GM21619 (cell line): ENCODE measurements at regions not wholly inside any gene's neighbourhood (a gene's known extent, or its start where the extent isn't known, plus 50 kb on each side); places are given as distances from the start of the nearest gene placed in this dataset.

ENCODE experiments used
- ATAC-seq: cut with Tn5 transposase; IDR thresholded peaks from one replicate; pipeline ENCODE4 v1.9.1; 2021; ENCODE audit not compliant: unreplicated experiment

DNA sequence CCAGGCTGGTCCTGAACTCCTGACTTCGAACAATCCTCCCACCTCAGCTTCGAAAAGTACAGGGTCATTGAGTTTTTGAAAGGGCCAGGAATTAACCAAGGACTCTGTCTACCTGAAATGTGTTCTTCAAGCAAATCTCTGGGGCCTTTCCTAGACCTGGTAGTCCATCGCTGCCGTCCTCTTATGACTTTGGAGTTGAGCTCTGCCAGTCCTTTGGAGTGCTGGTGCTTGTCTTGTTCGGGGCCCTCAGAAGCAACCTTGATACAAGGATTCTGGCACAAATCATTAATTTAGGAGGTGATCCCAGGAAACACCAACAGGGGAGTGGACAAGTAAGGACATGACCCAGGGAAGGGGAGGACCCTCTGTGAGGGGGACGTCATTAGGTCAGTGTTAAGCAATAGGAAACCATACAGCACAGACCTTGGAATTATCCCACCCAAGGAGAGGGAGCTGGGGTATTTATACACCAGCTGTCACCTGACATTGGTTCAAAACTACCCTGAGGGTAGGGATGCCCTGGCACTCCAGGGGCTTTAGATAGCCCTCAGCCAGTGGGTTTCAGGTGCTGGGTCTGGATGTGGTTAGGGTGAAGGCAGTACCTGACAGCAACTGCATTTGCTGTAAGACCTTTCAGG, 187.2 kb downstream of the FOXL1 start:
- no peak for ATAC-seq

DNA sequence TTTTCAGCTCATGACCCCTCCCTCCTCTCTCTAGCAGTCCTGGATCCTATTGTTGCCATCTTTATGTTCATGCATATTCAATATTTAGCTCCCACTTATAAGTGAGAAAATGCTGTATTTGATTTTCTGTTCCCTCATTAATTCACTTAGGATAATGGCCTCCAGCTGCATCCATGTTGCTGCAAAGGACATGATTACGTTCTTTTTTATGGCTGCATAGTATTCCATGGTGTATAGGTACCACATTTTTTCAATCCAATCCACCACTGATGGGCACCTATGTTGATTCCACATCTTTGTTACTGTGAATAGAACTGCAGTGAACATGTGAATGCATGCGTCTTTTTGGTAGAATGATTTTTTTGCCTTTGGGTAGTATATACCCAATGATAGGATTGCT, 188.4 kb downstream of the FOXL1 start:
- ATAC-seq: no peak

GRCh38 chr16:86768228-86768791, 190.0 kb downstream of the FOXL1 start:
- no peak for ATAC-seq

- ATAC-seq: no peak
Observed at GRCh38 chr16:86768999-86769398, 190.7 kb downstream of the FOXL1 start.

GRCh38 chr16:86771506-86772460, 193.4 kb downstream of the FOXL1 start:
- no peak for ATAC-seq

- no peak for ATAC-seq
Observed at GRCh38 chr16:86772671-86773353, 194.5 kb downstream of the FOXL1 start.

DNA sequence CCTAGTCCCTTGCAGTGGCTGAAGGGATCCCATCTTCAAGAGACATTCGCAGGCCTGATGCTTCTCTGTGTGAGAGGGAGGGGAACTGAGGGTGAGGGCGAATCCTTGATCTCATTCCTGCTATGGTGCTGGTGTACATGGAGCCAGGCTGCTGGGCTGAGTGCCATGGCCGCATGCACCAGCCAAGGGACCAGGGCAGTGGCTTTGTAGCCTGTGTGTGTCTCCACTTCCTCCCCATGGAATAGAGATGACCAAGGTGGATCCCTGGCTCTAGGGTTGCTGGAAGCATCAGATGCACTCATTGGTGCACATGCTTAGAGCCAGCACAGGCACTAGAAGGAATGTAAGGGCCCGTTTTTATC, 195.0 kb downstream of the FOXL1 start:
- ATAC-seq: no peak

DNA sequence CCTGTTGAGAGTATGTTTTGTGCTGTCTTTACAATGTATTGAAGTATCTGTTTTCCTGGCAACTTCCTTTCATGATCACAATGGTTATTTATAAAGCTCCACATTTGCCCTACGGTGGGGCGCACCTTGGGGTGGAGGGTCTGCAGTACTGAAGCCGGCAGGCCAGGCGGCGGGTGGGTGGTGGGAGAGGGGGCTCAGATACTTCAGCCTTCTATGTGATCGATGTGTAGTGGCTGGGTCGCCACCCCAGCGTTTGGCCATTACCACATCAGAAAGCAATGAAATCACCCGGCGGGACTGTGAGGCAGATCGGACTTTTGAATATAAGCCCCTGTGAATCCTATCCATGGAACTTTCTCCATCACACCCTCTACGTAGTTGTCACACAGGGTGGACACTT, 196.6 kb downstream of the FOXL1 start:
- no peak for ATAC-seq

DNA sequence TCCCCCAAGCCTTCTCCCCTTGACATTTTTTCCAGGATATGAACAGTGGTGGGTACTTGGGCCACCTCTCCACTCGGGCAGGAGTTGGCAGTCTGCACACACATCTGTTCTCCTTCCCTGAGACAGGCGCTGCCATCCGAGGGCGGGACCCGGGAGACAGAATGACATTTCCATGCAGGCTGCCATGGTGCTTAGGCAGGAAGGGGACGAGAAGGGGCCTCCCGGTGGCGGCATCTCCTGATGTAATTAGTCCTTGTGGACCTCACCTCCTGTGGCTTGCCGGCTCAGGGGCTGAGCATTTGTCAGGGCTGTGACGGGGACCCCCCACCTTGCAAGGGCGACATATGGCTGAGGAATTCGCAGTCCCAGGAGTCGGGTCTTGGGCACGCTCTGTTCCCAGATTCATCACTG, 197.2 kb downstream of the FOXL1 start:
- ATAC-seq: no peak

DNA sequence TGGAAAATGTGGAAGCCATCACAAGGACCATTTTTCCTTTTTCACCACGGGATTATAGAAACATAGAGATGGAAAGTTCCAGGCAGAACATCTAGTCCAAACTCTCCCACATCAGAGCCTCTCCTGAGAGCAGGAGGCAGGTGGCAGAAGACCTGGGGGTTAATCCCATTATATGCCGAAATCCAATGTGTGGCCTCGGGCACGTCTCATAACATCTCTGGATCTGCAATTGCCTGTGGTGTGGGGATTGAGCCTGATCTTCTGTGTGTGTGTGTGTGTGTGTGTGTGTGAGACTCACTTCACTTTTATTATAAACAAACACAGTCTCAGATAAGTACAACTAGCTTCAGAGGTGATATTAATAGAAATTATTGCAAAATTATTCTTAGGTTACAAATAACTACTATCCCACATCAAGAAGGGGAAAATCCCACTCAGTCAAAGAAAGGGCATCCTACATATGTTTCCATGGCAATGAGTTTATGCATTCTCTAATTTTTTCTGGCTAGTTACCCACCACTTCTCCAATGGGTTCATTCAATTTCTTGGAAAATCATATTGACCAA, 199.1 kb downstream of the FOXL1 start:
- no peak for ATAC-seq

- no peak for ATAC-seq
Observed at GRCh38 chr16:86778108-86778745, 199.9 kb downstream of the FOXL1 start.

DNA sequence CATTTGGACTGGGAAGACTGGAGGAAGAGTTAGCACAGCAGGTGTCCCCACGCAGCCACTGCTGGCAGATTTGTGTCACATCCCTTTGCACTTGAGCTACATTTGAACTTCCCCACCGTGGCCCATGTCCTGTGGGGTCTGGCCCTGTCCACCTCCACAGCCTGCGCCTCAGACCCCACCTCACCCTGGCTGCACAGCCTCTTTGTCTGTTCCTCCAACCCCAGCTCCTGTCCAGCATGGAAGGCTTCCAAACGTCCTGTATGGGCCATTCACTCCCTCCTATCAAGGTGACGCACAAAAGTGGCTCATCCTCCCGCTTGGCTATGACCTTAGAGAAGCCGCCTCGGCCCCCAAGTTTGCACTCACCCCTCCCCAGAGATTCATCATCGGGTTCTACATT, 200.6 kb downstream of the FOXL1 start:
- no peak for ATAC-seq

DNA sequence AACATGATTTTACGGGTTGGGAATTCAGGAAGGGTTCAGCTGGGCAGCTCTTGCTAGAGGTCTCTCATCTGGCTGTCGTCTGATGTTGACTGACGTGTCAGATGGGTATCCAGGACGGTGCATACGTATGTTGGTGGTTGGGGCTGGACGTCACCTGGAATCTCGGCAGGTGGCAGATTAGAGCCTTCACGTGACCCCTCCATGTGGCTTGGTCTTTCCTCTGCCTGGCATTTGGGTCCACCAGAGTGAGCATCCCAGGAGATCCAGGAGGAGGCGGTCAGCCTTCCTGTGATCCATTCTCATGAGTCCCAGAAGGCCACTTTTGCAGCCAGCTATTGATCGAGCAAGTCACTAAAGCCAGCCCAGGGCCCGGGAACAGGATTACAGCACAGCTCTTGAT, 202.7 kb downstream of the FOXL1 start:
- ATAC-seq: no peak

DNA sequence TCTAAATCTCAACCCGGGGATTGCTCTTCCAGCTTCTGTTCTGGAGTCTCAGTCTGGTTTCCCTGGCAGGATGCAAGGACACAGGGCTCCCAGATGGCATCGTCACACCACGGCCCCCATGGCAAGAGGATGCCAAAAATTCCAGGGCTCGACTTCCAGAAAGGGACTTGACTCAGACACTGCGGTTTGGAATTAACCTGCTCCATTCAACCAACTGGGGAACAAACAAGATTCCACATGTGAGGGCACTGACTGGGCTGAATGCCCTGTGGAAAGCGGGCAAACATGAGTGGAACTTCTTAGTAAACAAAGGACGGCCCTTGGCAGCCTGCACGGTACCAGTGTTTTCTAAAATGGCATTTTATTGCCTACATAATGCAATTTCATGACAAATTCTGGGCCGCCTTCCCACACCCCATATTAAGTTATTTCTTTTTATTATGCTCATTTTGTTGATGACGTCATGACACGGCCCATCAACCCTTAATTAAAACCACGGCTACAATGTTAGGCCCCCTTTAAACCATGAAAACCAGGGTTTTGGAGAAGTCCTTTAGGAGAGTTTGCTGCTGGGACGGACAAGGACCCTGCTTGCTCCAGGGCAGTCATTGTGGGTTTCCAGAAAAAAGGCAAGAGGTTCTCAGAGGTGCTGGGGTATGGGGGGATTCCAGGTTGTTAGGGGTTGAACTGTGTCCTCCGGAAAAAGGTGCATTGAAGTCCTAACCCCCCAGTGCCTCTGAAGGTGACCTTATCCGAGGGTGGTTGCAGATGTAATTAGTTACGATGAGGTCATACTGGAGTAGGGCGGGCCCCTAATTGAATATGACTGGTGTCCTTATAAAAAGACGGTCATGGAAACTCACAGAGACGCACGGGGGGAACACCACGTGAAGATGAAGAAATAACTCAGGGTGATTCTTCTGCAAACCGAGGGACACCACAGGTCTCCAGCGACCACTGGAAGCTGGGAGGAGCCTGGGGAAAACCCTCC, 205.6 kb downstream of the FOXL1 start:
- ATAC-seq: no peak

- no peak for ATAC-seq
Observed at GRCh38 chr16:86786338-86786737, 208.0 kb downstream of the FOXL1 start.

GRCh38 chr16:86786994-86787393, 208.6 kb downstream of the FOXL1 start:
- ATAC-seq: no peak

DNA sequence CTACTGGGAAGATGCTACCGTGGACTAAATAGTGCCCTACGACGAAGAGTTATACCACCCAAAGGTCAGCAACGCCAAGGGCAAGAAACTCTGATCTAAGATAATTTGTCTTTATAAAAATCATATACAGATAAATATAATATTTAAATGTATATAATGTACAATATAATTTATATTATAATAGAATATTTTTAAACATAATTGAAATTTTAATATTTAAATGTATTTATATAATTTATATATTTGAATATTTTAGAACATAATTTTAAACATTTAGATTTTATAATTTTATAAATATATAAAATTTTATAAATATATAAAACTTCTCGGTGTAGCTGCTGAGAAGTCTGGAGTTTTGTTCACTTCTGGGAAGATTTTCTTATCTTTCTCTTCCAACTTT, 209.2 kb downstream of the FOXL1 start:
- ATAC-seq: no peak

- ATAC-seq: no peak
Observed at GRCh38 chr16:86789621-86790051, 211.3 kb downstream of the FOXL1 start.

DNA sequence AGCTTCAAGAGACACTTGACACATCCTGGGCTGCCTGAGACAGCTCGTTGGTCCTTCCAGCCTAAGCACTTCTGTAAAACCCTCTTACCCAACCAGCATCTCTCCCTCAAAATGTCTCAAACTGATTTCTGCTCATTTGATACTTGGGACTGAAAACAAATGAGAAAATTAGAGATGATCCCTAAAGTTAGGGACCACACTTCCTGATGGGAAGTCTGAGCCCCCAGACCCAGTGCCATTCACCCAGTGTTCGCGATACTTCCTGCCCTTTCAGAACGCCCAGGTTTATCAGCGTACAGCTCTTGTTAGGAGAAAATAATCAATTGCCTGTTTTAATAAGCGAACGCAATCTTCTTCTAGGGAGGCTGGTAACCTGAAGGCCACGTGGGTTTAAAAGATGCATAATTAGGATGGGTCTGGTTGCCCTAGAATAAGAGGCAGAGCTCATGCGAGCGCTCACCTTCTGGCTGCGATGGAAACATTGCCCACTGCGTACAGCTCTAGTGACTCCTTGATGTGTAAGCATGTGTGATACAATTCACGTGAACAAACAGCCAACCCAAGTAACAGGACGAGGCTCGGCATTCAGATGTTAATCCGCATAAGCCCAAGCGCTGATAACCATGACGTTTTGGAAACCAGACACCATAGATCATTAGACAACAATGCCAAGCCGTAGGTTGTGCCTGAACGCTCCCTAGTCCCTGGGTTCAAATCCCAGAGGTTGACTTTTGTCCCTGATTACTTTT, 213.1 kb downstream of the FOXL1 start:
- ATAC-seq: no peak
